GM06990 (cell line): ENCODE measurements at regions not wholly inside any gene's neighbourhood (a gene's known extent, or its start where the extent isn't known, plus 50 kb on each side); places are given as distances from the start of the nearest gene placed in this dataset.

Experiments
- DNase-seq: peaks from one replicate; pipeline ENCODE4 v3.0.0-alpha.2; 2011; ENCODE audit not compliant: insufficient read length; ENCODE audit errors: extremely low read depth
- H3K27me3 ChIP-seq: replicated peaks from 2 replicates; pipeline ENCODE4 v1.6.0; 2011; ENCODE audit warnings: low read length; ENCODE audit not compliant: control insufficient read depth, insufficient read depth
- H3K36me3 ChIP-seq: 2 replicates; pipeline ENCODE4 v1.5.1; 2011; ENCODE audit warnings: low read length; ENCODE audit not compliant: control insufficient read depth, insufficient read depth
- H3K4me3 ChIP-seq: replicated peaks from 2 replicates; pipeline ENCODE4 v1.5.1; 2011; ENCODE audit warnings: low read depth, mild to moderate bottlenecking, control low read depth, low read length
- TF ChIP-seq, protein P1 (sequence below): IDR thresholded peaks from 2 replicates; pipeline ENCODE4 v1.5.1; 2011; ENCODE audit warnings: low read length, control low read depth, mild to moderate bottlenecking, inconsistent platforms; ENCODE audit not compliant: insufficient read depth, poor library complexity, severe bottlenecking

DNA sequence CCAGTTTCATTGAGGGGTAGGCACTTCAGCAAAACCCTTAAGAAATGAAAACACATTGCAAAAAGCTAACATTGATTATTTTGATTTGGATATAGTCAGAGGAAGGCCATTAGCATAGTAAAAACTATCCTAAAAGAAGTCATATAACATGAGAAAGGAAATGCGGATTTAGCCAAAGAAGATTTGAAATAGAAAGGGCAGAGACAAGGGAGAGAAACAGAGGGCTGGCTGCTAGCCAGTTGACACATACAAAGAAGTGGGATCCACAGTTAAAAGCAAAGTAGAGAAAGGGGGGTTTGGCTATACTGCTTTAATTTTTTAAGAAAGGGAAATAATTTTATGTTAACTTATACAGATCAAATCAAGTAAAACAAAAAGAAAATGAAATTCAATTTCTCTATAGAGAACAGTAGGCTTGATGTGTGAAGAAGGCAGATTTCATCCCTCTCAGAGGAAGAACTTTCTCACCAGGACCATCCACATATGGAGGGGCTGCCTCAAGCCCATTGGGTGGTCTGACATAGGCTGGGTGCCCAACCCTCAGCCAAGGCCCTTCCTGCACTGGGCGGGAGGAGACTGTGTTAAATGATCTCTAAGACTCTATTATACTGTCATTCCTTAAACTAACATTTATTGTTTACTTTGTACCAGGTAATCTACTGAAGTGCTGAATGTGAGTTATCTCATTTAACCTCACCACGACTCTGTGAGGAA is 420.3 kb downstream of the CCDC91 start:
- TF ChIP-seq, protein P1, sequence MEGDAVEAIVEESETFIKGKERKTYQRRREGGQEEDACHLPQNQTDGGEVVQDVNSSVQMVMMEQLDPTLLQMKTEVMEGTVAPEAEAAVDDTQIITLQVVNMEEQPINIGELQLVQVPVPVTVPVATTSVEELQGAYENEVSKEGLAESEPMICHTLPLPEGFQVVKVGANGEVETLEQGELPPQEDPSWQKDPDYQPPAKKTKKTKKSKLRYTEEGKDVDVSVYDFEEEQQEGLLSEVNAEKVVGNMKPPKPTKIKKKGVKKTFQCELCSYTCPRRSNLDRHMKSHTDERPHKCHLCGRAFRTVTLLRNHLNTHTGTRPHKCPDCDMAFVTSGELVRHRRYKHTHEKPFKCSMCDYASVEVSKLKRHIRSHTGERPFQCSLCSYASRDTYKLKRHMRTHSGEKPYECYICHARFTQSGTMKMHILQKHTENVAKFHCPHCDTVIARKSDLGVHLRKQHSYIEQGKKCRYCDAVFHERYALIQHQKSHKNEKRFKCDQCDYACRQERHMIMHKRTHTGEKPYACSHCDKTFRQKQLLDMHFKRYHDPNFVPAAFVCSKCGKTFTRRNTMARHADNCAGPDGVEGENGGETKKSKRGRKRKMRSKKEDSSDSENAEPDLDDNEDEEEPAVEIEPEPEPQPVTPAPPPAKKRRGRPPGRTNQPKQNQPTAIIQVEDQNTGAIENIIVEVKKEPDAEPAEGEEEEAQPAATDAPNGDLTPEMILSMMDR: no peak
- Histone ChIP-seq H3K27me3 (no peaks in the 10 kb centered on the region; the same call in 1 of the 2 replicates), H3K4me3 (no peak overlapping the region), H3K36me3 (no peaks in the 10 kb centered on the region)
- no peak for DNase-seq

DNA sequence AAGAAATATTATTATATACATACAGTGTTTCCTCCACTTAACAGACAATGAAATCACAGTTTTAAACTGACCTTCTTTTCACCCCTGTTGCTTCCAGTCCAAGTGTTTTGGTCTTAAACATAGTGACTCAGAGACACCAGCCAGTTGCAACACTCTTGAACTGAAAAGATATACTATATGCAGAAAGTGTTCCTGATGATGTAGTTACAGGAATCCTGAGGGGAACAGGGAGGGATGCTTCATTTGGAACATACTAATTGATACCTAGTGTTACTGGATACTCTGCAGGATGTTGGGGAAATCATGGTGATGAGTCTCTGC is 420.8 kb downstream of the CCDC91 start:
- Histone ChIP-seq H3K36me3 (no peaks in the 10 kb centered on the region), H3K27me3 (no peaks in the 10 kb centered on the region; the same call in 1 of the 2 replicates), H3K4me3 (no peak overlapping the region)
- TF ChIP-seq, protein P1: no peak
- DNase-seq: no peak

DNA sequence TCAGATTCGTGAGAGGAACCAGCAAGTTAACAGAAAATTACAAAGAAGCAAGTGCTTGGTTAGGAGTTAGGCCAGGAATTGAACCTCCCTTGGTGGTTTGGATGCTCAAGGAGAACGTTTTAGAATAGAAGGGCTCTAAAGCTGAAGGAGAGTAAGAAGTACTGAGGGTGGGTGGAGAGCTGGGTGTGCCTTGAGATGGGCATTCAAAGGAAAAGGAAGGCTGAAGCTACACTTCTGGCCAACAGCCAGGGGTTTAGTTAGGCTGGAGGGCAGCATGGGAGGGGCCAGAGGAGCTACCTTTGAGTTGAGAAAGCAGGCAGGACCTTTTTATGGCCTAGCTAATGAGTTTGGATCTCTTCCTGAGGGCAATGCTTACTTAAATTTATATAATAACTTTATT is 421.2 kb downstream of the CCDC91 start:
- TF ChIP-seq, protein P1: no peak
- Histone ChIP-seq H3K27me3 (no peaks in the 10 kb centered on the region; the same call in 1 of the 2 replicates), H3K36me3 (no peaks in the 10 kb centered on the region), H3K4me3 (no peak overlapping the region)
- no peak for DNase-seq

DNA sequence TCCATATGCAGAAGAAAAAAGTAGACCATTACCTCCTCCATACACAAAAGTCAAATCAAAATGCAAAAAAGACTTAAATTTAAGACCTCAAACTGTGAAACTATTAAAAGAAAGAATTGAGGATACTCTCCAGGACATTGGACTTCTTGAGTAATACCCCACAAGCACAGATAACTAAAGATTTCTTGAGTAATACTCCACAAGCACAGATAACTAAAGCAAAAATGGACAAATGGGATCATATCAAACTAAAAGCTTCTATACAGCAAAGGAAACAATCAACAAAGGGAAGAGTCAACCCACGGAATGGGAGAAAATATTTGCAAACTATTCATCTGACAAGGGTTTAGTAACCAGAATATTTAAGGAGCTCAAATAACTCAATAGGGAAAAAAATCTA is 427.9 kb downstream of the CCDC91 start:
- no peaks in the 10 kb centered on the region for H3K27me3 ChIP-seq
- TF ChIP-seq, protein P1: no peak
- no peak for DNase-seq
- H3K4me3 ChIP-seq: no peak overlapping the region
- no peaks in the 10 kb centered on the region for H3K36me3 ChIP-seq

DNA sequence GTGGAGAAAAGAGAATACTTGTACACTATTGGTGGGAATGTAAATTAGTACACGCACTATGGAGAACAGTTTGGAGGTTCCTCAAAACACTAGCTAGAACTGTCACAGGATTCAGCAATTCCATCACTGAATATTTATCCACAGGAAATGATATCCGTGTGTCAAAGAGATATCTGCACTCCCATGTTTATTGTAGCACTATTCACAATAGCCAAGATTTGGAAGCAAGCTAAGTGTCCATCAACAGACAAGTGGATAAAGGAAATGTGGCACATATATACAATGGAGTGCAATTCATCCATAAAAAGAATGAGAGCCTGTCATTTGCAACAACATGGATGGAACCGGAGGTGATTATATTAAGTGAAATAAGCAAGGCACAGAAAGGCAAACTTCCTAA is 428.5 kb downstream of the CCDC91 start:
- no peak for DNase-seq
- Histone ChIP-seq H3K4me3 (no peak overlapping the region), H3K27me3 (no peaks in the 10 kb centered on the region), H3K36me3 (no peaks in the 10 kb centered on the region)
- TF ChIP-seq, protein P1: no peak

DNA sequence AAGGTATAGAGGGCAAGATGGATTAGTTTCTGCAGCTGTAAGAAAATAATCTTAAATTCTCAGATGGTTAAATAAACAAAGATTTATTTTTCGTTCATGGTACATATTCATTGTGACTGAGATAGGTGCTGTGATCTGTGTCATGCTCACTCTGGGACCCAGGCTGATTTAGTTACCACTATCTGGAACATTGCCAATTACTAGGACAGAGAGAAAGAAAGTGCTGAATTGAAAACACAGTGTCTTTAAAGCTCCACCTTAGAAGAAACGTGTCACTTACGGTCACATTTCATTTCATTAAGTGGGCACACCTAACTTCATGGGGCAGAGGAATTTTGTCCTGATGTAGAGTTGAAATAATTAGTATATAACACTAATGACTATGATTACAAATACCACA is 430.0 kb downstream of the CCDC91 start:
- Histone ChIP-seq H3K36me3 (no peaks in the 10 kb centered on the region), H3K4me3 (no peak overlapping the region), H3K27me3 (no peaks in the 10 kb centered on the region)
- TF ChIP-seq, protein P1: no peak
- no peak for DNase-seq
